ENCODE measurements at regions not wholly inside any gene's neighbourhood (a gene's known extent, or its start where the extent isn't known, plus 50 kb on each side); places are given as distances from the start of the nearest gene placed in this dataset.

DNA sequence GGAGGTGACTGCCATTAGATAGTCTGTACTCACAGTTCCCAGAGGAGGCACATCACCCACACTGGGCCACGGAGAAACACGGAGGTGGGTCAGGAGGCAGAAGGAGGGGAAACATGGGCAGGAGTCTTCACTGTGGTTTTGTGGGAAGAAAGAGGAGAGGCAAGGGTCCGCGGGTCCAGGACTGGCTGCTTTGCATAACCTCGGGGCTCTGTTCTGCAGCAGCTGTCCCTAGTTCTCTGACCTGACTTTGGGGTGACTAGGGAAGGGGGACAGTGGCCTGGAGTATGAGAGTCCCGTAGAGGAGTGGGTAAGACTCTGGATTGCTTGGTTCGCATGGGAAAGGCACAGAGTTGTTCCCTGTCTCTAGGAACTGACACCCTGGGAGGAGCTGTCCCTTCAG, 238.3 kb upstream of the RAB6C start:
- H4K20me1 ChIP-seq (ENCODE audit: insufficient read depth, low read length): no peaks in the 10 kb centered on the region; the same call in 1 of the 2 replicates
- H3K4me2 ChIP-seq (ENCODE audit: low read depth, low read length): no peak overlapping the region
- no peak for FAIRE-seq
- H3K27me3 ChIP-seq (ENCODE audit: control insufficient read depth in 1 of 2, insufficient read depth in 2 of 2, low read length in 2 of 2): peaks cover 1 to 48% of the 10 kb centered on the region in 2 experiments; a peak in 3 of 5 replicates
- no peaks in the 10 kb centered on the region for H3K36me3 ChIP-seq (replicated peaks in 1 of 2; ENCODE audit: control insufficient read depth in 1 of 2, insufficient read depth in 2 of 2, low read length in 2 of 2)
- DNase-seq (ENCODE audit: low spot score): no peak
- no peak overlapping the region for H3K4me3 ChIP-seq (replicated peaks in 1 of 3; ENCODE audit: insufficient read depth in 1 of 3, low read depth in 2 of 3, low read length in 3 of 3)
- no peaks in the 10 kb centered on the region for H3K79me2 ChIP-seq (ENCODE audit: insufficient read depth, low read length)
- ChIA-PET CTCF (ENCODE audit: low intra/inter-chr PET ratio, low total read pairs) (no interaction called here), POLR2A (no interaction called here)
- no TSS peak for BruUV-seq (replicated peaks)
- no peak overlapping the region for H2AFZ ChIP-seq (ENCODE audit: low read length)
- no peaks in the 10 kb centered on the region for H3K9me3 ChIP-seq (ENCODE audit: low read length)
- H3K4me1 ChIP-seq (ENCODE audit: insufficient read depth, low read length): no peaks in the 10 kb centered on the region
- 10% methylated on average over 7 of the region's 7 CpGs for WGBS (ENCODE audit: low lambda C conversion rate)
- intact Hi-C loops (cut with micrococcal nuclease; ENCODE audit: unreplicated experiment): no loop called here
- H3K9ac ChIP-seq (ENCODE audit: insufficient read depth, low read depth, low read length): no peak overlapping the region
- no peak overlapping the region for H3K27ac ChIP-seq (ENCODE audit: extremely low read length, insufficient read depth, low read length)
- no peak for TF ChIP-seq ZNF577 (CRISPR knock-in tag; IDR thresholded peaks at IDR 0.05; ENCODE audit: borderline replicate concordance, low read depth)
- TF ChIP-seq GTF2F1 (IDR thresholded peaks at IDR 0.05; ENCODE audit: low read length): no peak
- TF ChIP-seq CEBPG (CRISPR knock-in tag; IDR thresholded peaks at IDR 0.05): no peak
- no peak for TF ChIP-seq EHMT2 (IDR thresholded peaks at IDR 0.05; ENCODE audit: borderline replicate concordance, low read depth, low read length)
- TF ChIP-seq HOXD1 (CRISPR knock-in tag; IDR thresholded peaks at IDR 0.05): no peak
- TF ChIP-seq RARA (CRISPR knock-in tag; IDR thresholded peaks at IDR 0.05): no peak
- TF ChIP-seq JDP2 (CRISPR knock-in tag; IDR thresholded peaks at IDR 0.05; ENCODE audit: borderline replicate concordance): no peak
- no peak for TF ChIP-seq HNF4G (IDR thresholded peaks at IDR 0.05; ENCODE audit: borderline replicate concordance, low read depth, low read length)
- TF ChIP-seq HNF4G (CRISPR knock-in tag; IDR thresholded peaks at IDR 0.05; ENCODE audit: borderline replicate concordance, low read depth): no peak
- no peak for TF ChIP-seq RBM22 (optimal IDR thresholded peaks at IDR 0.05; ENCODE audit: low read length)
- TF ChIP-seq MYNN (CRISPR knock-in tag; IDR thresholded peaks at IDR 0.05; ENCODE audit: low read depth): no peak
- no peak for TF ChIP-seq ZFX (CRISPR knock-in tag; IDR thresholded peaks at IDR 0.05; ENCODE audit: low read depth)
- TF ChIP-seq ATAD3A (CRISPR knock-in tag; IDR thresholded peaks at IDR 0.05): no peak
- no peak for TF ChIP-seq RCOR2 (CRISPR knock-in tag; IDR thresholded peaks at IDR 0.05)
- no peak for ATAC-seq
- in situ Hi-C loops (cut with HindIII; ENCODE audit: extremely low pct_ligation_motif_present, low pct_unique_long_range_greater_than_20kb): no loop called here
